ENCODE measurements at regions not wholly inside any gene's neighbourhood (a gene's known extent, or its start where the extent isn't known, plus 50 kb on each side); places are given as distances from the start of the nearest gene placed in this dataset.

DNA sequence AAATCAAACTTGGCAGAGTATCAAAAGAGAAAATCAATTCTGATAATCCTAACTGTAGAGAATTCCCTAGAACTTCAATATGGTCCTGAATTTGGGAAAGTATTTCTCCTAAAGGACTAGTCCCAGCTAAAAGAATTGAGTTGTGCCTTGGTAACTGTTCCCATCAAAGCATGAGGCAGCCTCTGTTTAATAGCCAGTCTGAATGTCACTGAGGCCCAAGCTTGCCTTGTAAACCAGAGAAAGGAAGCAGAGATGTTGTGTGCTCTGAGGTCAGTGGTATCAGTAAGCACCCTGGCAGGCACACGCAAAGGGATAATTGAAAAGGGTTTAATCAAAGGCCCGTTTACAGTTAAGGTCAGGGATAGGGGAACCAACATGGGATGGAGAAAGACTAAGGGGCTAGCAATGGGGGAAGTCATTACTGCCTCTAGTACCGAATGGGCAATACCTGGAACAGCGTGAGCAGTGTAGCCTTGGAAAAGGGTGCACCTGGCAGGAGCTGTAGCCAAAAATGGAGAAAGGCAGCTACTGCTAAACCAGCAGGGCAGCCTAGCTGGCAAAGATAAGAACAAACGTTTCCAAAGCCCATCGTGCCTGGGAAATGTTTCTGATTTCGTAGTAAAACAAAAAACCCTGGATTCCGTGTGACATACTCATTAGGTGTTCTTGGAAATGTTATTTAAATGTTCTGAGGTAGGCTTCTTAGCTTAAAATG lies 635.5 kb downstream of the PLPP3 start:
- no peak for DNase-seq (ENCODE audit: low read depth)

DNA sequence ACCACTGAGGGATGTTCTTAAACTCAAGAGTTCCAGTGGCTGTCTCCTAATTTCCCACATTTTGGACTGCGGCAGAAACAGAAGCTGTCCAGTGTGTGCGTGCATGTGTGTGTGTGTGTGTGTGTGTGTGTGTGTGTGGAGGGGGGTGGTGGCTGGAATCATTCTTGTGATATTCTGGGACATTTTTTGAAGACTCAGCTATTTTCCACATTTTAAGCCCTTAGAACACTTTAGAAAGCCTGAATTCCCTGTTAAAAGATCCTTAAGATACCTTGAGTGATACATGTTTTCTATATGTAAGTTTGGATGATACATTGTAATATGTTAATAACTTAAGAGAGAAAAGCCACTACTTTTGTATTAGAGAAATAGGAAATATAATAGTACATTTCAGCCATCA lies 636.4 kb downstream of the PLPP3 start:
- H3K4me3 ChIP-seq (ENCODE audit: low read depth, low read length): no peak overlapping the region
- no peak for DNase-seq (ENCODE audit: low read depth)
- TF ChIP-seq, protein P1, sequence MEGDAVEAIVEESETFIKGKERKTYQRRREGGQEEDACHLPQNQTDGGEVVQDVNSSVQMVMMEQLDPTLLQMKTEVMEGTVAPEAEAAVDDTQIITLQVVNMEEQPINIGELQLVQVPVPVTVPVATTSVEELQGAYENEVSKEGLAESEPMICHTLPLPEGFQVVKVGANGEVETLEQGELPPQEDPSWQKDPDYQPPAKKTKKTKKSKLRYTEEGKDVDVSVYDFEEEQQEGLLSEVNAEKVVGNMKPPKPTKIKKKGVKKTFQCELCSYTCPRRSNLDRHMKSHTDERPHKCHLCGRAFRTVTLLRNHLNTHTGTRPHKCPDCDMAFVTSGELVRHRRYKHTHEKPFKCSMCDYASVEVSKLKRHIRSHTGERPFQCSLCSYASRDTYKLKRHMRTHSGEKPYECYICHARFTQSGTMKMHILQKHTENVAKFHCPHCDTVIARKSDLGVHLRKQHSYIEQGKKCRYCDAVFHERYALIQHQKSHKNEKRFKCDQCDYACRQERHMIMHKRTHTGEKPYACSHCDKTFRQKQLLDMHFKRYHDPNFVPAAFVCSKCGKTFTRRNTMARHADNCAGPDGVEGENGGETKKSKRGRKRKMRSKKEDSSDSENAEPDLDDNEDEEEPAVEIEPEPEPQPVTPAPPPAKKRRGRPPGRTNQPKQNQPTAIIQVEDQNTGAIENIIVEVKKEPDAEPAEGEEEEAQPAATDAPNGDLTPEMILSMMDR (IDR thresholded peaks at IDR 0.05; ENCODE audit: insufficient read depth, low read depth, low read length): no peak

More for the DNA sequence above, 635.5 kb downstream of the PLPP3 start:
- TF ChIP-seq, protein P1 (IDR thresholded peaks at IDR 0.05; ENCODE audit: insufficient read depth, low read depth, low read length): no peak
- no peak overlapping the region for H3K4me3 ChIP-seq (ENCODE audit: low read depth, low read length)

DNA sequence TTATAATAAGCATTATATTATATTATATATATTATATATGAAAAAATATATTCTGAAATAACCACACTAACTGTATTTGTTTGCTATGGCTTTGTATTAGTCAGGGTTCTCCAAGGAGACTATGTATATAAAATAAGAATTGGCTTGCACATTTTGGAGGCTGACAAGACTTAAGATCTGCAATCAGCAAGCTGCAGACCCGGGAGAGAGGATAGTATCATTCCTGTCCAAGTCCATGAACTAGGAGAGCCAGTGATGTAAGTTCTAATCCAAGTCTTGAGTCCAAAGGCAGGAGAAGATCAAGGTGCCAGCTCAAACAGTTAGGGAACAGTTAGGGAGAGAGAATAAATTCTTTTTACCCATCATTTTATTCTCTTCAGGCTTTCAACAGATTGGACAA lies 639.5 kb downstream of the PLPP3 start:
- no peak overlapping the region for H3K4me3 ChIP-seq (ENCODE audit: low read depth, low read length)
- TF ChIP-seq, protein P1 (IDR thresholded peaks at IDR 0.05; ENCODE audit: insufficient read depth, low read depth, low read length): no peak
- DNase-seq (ENCODE audit: low read depth): no peak

DNA sequence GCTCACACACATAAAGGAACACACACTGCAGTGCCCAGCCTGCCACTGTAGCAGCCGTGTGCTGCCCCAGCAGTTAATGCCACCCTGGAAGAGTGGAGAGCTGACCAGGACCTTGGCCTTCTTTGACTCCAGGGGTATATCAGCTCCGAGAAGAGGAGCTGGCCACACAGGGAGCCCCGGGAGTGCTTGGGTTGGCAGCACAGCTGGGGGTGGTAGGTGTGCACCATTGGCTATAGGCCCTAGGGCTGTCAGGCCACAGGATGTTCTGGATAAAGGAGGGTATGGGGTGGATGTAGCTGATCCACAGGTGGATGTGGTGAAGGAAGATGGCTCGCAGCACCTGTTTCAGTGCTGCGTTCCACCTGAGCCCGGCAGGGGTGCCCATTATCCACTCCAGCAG lies 640.5 kb downstream of the PLPP3 start:
- no peak overlapping the region for H3K4me3 ChIP-seq (ENCODE audit: low read depth, low read length)
- TF ChIP-seq, protein P1 (IDR thresholded peaks at IDR 0.05; ENCODE audit: insufficient read depth, low read depth, low read length): no peak
- no peak for DNase-seq (ENCODE audit: low read depth)

DNA sequence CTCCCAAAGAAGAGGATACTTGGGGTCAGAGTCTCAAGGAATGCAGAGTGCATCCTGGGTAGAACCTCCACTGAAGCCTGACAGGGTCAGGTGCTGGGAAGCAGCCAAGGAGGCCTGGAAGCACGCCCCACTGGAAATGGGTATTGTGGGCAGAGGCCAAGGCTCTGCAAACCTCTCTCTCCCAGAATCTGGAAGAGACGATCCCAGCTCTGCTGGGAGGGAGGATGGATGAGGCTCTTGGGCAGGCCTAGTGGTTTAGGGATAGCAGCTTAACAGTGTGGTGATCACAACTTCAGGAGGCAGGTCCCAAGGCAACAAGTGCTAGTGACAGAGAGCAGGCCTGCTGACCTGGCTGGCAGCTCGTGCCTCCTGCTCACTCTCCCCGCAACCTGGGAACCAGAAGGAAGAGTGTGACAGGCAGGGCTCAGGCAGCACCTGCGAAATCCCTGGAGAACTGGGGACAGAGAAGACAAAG lies 641.0 kb downstream of the PLPP3 start:
- no peak overlapping the region for H3K4me3 ChIP-seq (ENCODE audit: low read depth, low read length)
- TF ChIP-seq, protein P1 (IDR thresholded peaks at IDR 0.05; ENCODE audit: insufficient read depth, low read depth, low read length): no peak
- DNase-seq (ENCODE audit: low read depth): no peak

DNA sequence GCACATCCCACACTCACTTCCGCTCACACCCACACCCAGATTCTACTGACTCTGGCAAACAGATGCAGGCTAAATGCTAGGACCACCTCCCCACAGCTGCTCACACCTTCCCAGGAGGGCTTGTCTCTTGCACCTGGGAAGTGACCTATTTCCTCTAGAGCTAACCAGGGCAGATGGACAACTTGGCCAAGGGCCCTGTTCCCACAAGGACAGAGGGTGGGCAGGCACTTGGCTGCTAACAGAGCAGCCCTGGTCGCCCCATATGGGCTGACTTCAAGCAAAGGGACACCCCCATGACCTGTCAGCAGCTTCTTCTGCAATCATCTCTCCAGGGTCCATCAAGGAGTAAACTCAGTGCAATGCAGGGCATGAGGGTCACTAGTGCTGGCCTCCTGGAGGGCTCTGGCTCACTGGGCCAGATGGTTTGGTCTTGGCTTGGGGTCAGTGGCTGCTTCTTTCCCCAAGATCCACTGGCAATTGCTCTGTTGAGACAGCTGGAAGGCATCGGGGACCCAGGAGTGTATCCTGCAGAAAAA lies 641.5 kb downstream of the PLPP3 start:
- no peak for DNase-seq (ENCODE audit: low read depth)
- TF ChIP-seq, protein P1 (IDR thresholded peaks at IDR 0.05; ENCODE audit: insufficient read depth, low read depth, low read length): no peak
- no peak overlapping the region for H3K4me3 ChIP-seq (ENCODE audit: low read depth, low read length)
